AG08395 (cell line): ENCODE measurements at regions not wholly inside any gene's neighbourhood (a gene's known extent, or its start where the extent isn't known, plus 50 kb on each side); places are given as distances from the start of the nearest gene placed in this dataset.
"Not testable (repeated sequence)": the region's sequence is repeated elsewhere in the genome, so short reads cannot be mapped to it uniquely, and the experiment has no call there.

Experiments
- DNase-seq: peaks from one replicate; pipeline ENCODE4 v3.0.0; 2012; ENCODE audit warnings: mixed read lengths, low spot score

GRCh38 chrX:104513162-104513561 is 52.8 kb upstream of the IL1RAPL2 start:
- DNase-seq: no peak

- no peak for DNase-seq
Measured at GRCh38 chrX:104510801-104511200, 55.2 kb upstream of the IL1RAPL2 start.

GRCh38 chrX:104502460-104502859 is 63.5 kb upstream of the IL1RAPL2 start:
- DNase-seq: no peak

- no peak for DNase-seq
Measured at GRCh38 chrX:104488811-104489210, 77.2 kb upstream of the IL1RAPL2 start.

- DNase-seq: no peak
Measured at GRCh38 chrX:104486691-104487090, 79.3 kb upstream of the IL1RAPL2 start.

- DNase-seq: no peak
Measured at GRCh38 chrX:104482757-104483156, 83.2 kb upstream of the IL1RAPL2 start.

GRCh38 chrX:104469771-104470170 is 96.2 kb upstream of the IL1RAPL2 start:
- DNase-seq: no peak

GRCh38 chrX:104459796-104460195 is 106.2 kb upstream of the IL1RAPL2 start:
- no peak for DNase-seq

GRCh38 chrX:104457130-104457529 is 108.9 kb upstream of the IL1RAPL2 start:
- not testable (repeated sequence) for DNase-seq

GRCh38 chrX:104450316-104450715 is 115.7 kb upstream of the IL1RAPL2 start:
- DNase-seq: no peak

GRCh38 chrX:104445591-104445990 is 120.4 kb upstream of the IL1RAPL2 start:
- DNase-seq: no peak

GRCh38 chrX:104435249-104435648 is 130.8 kb upstream of the IL1RAPL2 start:
- DNase-seq: no peak

GRCh38 chrX:104432321-104432720 is 133.7 kb upstream of the IL1RAPL2 start:
- no peak for DNase-seq

- DNase-seq: no peak
Measured at GRCh38 chrX:104430742-104431119, 135.3 kb upstream of the IL1RAPL2 start.

- DNase-seq: no peak
Measured at GRCh38 chrX:104430072-104430741, 135.8 kb upstream of the IL1RAPL2 start.

- no peak for DNase-seq
Measured at GRCh38 chrX:104428231-104428630, 137.8 kb upstream of the IL1RAPL2 start.

GRCh38 chrX:104427693-104428092 is 138.3 kb upstream of the IL1RAPL2 start:
- DNase-seq: no peak

- DNase-seq: no peak
Measured at GRCh38 chrX:104427073-104427472, 138.9 kb upstream of the IL1RAPL2 start.

- DNase-seq: no peak
Measured at GRCh38 chrX:104420907-104421306, 145.1 kb upstream of the IL1RAPL2 start.

GRCh38 chrX:104419926-104420325 is 146.1 kb upstream of the IL1RAPL2 start:
- no peak for DNase-seq

GRCh38 chrX:104419211-104419610 is 146.8 kb upstream of the IL1RAPL2 start:
- DNase-seq: no peak

- no peak for DNase-seq
Measured at GRCh38 chrX:104411800-104412199, 154.2 kb upstream of the IL1RAPL2 start.

- DNase-seq: no peak
Measured at GRCh38 chrX:104400387-104400786, 145.7 kb upstream of the ESX1 start.

- no peak for DNase-seq
Measured at GRCh38 chrX:104392350-104392749, 137.6 kb upstream of the ESX1 start.

GRCh38 chrX:104391906-104392305 is 137.2 kb upstream of the ESX1 start:
- no peak for DNase-seq
